NCI-H748 (cell line): ENCODE measurements at regions not wholly inside any gene's neighbourhood (a gene's known extent, or its start where the extent isn't known, plus 50 kb on each side); places are given as distances from the start of the nearest gene placed in this dataset.

Experiments used
- DNase-seq: peaks from one replicate; lab custom pipeline; 2025; ENCODE audit not compliant: unreplicated experiment; lab: John Stamatoyannopoulos, UW

DNA sequence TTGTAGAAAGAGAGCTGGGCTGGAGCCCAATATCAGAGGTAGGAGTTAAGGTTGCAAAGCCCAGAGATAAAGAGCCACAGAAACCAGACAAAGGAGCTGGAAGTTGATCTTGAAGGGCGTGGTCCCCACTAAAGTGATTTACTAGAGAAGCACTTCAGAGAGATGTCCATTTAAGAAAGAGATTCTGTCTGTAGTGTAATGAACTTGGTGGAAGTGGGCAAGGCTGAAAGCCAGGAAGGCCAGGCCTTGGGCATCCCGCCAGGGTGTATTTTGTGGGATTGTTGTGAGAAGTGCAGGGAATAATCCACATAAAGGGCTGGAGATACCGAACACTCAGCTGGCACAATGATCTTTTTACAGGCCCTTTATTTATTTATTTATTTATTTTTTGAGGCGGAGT, 1398.8 kb downstream of the TBC1D22A start:
- DNase-seq: peak; percentile 13

DNA sequence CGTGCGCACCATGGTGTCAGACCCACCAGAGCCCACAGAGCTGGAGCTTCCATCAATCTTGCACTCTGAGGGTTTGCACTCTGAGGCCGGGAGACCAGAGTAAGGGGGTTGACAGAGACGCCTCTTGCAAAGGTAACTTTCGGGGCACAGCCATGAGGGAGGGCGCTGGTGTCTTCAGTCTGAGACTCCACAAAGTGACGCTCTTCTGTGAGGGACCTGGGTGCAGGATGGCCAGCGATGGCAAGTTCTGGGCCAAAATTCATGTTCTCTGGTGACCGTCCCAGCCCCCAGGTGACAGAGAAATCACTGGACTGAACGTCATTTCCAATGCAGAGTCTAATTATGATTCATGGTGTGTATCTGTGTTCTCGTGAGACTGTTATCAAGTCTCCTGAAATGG, 1395.2 kb downstream of the TBC1D22A start:
- DNase-seq: no peak

DNA sequence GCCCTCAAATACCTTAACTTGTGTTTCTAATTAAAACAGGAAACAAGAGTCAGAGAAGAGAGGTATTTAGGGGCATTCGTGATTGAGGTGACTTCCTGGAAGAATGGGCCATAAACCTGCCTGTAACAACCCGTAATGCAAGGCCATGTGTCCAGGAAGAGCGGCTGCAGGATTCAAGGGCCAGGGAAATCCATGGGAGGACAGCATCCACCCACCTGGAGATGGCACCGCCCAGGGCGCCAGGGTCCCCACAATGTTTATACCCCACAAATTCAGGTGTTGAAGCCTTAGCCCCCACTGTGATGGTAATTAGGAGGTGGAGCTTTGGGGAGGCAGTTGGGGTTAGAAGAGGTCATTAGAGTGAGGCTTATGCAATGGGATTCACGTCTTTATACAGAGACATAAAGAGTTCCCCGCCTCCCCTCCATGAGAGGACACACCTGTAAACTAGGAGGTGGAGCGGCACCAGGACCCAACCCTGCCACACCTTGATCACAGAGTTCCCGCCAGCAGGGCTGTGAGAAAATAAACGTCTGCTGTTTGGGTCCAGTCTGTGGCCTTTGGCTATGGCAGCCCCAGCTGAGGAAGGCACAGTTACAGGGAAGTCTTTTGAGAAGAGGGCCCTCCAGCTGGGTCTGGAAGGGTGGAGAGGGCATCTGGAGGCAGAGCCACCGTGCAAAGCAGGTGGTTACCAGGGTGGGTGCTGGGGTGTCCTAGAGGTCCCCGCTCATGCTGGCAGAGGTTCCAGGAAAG, 1394.3 kb downstream of the TBC1D22A start:
- peak; percentile 49 for DNase-seq

DNA sequence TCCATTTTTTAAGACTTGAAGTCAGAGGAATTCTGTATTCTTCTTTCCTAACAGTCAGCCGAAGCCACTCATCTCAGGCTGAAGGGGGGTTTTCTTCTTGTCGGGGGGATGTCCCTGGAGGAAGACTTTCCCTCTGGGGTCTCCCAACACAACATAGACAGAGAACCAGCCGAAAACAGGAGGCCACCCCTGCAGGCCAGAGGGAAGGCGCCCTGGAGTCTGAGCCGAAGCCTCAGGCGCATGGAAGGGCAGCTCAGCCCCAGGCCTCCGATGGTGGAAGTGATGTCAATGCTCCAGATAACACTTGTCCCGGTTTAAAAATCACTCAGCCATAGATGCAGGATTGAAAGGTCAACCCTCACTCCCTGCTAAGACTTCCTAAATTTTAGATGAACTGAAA, 1393.0 kb downstream of the TBC1D22A start:
- no peak for DNase-seq

DNA sequence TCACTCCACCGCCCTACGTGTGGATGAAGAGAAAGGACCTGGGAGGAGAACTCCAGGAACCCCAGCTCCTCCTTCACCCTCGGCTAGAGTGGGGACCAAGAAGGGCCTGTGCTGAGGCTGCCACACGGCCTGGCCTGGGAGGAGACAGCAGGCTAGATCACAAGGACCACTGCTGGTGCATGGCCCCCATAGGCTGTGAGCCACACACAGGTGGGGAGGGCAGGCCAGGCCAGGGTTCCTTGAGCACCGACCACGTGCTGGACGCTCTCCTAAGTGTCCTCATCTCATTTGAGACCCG, 1392.4 kb downstream of the TBC1D22A start:
- DNase-seq: no peak

DNA sequence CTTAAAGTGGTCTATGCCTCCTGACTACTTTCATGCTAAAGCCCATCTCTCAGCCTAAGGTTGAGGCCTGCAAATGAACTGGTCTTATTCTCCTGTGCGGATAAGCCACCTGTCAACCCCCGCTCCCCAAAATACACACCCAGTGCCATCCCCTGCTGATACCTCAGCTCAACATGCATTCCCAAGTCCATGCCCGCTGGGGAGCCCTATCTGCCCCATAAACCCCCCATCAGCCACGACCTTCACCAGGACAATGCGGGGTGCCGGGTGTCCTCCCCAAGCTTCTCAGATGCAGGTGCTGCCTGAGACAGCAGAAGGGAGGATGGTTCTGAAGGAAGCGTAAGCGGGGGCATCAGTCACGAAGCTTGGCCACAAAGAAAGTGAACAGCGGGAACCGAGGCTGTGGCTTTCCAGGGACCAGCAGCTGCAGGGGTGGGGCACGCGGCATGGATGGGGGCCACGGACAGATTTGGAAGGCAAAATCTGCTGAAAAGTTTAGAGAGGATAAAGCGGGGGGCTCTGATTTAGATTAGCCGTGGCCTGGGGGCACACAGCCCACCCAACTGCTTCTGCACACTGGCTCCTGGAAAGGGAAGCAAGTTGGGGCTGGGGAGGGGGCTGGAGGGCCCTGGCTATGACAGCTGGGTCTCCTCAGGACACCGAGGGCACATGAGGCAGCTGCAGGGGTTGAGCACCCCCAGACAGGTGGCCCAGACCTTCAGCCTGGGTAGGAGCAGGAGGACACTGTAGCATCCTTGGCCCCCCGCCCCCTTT, 1391.9 kb downstream of the TBC1D22A start:
- no peak for DNase-seq

DNA sequence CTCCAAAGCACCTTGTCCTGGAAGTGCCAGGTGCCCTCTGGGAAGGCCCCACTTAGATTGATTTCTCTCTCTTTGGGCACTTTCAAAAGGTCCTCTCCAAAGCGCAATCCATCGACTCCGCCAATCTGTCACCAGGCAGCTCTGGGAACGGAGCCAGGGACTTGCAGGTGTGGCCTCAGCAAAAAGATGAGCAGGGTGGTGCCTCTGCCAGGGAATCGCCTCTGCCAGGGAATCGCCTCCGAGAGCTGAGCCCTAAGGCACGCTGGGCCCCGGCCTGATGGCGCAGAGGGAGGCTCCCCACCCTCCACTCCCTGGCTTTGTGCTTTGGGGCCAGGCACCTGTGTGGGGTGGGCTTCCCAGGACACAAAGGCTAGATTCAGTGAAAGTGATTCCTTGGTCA, 1391.3 kb downstream of the TBC1D22A start:
- peak; percentile 87 for DNase-seq

DNA sequence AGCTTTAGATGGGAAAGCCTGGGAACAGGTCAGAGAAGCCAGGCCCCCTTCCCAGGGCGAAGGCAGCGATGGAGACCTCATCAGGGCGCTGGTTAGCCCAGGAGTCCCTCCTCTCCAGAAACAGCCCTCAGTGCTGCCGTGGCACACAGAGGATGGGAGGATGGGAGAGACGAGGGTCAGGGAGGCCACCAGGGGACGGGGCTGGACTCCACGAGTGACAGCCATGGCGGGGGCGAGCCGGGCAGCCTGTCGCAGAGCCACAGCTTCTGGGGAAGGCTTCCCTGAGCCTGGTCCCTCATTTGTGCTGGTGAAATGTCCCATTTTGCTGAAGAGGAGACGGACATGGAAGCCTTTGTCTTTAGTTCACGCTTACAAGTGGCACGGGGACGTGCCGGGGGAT, 1390.5 kb downstream of the TBC1D22A start:
- no peak for DNase-seq

DNA sequence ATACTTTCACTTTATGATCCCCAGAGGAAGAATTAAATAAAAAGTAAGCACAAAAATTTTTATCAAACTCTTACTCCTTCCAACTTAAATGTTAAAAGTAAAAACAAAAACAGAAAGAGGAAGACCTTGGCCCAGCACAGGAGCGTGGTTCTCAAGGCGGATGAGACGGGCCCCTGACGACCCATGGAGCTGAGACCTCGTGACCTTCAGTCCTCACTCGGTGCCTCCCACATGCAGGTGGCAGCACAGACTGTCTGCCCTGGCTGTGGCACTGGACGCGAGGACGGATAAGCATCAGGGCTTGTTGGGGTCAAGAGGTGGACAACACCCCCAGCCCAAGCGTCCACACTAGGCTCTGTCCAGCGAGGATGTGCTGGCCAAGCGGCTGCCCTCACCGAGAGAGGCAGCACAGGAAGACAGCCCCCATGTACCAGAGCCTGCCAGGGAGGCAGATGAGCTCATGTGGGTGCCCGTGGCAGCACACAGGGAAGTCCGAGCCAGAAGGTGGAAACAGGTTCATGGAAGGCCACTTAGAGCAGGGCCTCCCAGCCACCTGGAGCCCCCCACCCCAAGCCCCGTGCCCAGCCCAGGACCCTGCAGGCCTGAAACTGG, 1389.8 kb downstream of the TBC1D22A start:
- no peak for DNase-seq

DNA sequence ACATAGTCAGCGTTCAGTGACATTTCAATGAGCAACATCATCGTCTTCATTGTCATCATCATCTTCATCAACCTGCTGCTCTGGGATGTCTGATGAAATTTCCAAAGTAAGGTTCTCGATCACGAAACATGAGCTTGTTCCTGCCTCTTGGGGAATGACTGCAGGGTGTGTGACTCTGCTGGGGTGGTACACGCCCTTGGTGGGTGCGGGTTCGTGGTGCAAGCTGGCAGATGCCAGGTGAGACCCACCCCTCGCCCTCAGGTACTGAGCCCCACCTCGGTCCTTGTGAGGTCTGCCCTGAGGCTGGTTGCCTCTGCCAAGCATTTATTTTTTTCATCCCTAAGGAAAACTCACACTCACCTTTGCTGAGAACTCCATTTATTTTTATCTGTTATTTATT, 1389.2 kb downstream of the TBC1D22A start:
- no peak for DNase-seq

DNA sequence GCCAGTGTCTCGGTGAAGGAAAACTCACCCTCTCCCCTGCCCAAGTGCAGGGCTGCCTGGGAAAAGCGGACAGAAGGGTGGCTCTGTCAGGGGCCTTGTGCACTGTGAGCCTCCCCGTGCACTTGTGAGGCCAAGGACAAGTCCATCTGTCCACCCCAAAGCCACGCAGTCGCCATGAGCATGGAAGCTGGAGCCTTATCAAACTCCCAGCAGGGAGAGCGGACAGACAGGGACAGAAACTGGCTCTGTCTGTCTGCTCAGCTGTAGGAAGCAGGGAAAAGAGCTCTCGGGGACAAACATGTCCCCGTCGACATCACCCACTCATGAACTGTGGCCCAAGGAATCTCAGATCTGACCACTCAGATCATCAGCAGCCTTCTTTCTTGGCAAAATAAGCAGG, 1385.4 kb downstream of the TBC1D22A start:
- DNase-seq: no peak

DNA sequence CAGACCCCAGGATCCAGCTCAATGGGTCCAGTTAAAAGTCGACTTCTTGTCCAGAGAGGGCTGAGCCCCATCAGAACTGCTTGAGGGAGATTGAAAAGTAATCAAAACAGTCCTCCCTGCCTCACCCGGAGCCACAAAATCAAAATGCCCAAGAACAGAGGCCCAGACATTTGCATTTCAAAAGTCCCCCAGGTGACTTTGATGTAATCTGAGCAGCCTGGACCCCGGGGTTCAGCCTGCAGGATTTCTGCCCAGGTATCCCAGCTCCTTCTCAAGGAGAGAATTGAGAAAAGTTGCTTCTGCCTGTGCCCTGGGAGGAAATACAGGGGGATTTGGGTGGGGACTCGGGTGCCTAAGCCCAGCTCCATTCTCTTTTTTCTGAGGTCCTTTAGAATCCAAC, 1385.0 kb downstream of the TBC1D22A start:
- no peak for DNase-seq

DNA sequence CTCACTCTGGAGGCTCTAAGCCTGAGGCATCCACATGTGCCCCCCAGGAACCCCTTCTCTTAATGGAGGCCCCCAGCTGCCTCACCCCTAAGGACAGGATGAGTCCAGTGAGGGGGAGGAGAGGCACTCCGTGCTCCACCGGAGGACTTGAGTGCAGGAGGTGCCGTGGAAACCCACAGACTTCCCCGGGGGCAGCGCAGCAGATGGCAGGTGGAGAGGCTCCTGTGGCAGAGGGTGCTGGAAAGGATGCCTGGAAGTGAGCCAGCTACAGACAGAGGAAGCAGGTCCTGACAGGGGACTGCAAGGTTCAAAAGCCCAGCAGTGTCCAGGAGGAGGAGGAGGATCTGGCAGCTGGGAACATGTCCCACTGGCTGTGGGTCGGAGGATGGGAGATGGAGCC, 1384.0 kb downstream of the TBC1D22A start:
- DNase-seq: peak; percentile 62

DNA sequence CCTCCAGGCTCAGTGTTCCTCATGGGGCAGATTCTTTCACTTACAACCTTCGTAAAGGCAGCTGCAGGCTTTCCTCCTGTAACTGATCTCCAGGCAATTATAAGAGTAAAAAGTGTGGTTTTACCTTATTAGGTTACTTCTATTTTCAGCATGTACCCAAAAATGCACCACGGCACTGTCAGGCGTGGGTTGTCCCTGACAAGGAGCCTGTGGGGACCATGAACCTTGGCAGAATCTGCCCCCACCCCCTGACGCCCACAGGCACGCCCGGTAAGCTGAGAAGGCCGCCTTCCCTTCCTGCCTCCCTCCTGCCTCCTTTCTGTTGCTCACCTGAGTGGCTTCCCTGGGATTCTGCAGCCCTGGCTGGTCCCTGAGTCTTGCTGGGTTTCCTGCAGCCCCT, 1383.3 kb downstream of the TBC1D22A start:
- no peak for DNase-seq

DNA sequence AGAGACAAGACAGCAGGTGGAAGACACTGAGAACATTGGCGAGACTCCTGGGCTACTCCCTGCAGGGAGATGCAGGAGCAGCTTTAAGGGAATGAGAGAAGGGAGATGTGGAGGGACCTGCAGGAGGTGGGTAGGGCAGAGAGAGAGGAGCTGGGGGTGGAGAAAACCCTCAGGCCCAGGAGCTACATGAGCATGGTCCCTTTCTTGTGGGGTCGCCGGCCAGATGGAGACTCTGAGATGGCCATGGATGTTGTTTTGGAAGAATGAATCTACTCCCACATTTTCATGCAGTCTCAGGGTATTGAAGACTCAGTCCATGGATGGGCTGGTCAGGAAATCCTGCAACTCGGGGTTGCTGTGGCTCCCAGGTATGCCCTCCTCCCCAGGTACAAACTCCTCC, 1381.9 kb downstream of the TBC1D22A start:
- DNase-seq: no peak

DNA sequence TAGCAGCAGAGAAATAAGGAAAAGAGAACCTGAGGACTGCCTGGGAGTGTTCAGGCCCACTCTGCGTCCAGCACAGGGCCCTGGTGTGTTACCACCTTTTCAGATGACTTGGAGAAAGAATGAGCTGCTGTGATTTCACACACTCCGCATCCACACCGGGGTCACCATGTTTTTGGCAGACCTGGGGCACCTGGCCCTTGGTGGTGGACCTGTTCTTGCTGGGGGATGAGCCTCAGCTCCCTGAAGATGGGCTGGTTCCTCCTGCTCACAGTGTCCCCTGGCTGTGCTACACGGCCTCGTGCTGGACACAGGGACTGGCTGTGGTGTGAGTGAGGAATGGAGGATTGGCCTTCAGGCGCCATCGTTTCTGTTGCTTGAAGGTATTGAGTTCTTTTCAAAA, 1381.4 kb downstream of the TBC1D22A start:
- DNase-seq: no peak

DNA sequence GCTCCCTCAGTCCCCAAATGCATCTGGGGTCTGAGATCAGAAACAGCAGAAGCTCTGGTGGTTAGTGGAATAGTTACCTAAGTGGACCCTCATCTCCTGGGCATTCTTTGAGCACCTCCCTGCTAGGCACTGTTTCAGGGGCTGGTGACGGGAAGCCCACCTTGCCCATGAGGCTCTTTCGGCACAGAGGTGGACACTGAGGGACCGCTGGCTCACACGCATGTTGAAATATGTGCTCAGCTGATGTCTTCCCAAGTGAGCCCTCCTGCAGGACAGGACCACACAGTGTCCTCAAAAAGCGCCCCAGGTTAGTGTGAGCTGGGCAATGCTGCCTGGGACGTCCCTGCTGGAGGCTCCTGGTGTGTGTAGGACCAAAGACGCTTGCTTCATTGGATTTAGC, 1379.9 kb downstream of the TBC1D22A start:
- DNase-seq: no peak

DNA sequence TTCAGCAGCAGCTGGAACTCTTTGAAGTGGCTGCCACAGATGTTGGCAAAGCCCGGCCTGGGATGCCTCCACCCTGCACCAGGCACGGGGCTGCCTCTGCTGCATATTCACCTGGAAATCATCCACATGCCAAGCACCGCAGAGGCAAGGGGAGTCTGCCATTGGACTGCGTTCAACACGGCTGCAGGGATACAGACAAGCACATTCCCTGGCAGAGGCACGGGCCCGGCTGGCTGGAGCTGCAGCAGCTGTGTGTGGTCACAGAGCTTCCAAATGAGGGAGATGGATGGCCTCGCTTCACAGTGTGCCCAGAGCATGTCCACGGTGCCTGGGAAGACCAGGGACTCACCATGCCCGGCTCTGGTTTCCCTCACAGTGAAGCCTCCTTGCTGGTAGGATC, 1378.9 kb downstream of the TBC1D22A start:
- no peak for DNase-seq

DNA sequence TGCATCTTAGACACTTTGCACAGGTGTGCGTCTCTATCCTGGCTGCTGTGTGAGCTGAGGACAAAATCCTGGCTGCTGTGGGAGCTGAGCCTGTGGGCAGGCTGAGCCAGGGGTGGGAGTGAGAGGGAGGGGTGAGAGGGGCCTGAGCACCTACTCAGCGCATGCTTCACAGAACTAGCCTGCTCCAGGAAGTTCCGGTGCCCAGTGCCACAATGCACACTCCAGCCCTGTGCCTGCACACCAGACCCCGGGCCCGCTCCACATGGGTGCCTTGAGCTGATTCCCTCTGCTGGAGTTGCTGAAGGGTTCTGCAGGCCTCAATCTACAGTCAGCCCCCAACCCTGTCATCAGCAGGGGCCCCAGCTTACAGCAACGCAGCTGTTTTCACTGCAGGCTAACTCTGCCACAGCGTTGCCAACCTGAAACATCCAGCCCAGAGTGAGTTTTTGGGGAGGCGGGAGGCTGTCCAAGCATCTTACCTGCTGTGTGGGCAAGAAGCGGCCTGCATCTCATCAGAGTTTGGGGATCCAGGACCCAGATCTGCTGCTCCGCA, 1377.9 kb downstream of the TBC1D22A start:
- no peak for DNase-seq

DNA sequence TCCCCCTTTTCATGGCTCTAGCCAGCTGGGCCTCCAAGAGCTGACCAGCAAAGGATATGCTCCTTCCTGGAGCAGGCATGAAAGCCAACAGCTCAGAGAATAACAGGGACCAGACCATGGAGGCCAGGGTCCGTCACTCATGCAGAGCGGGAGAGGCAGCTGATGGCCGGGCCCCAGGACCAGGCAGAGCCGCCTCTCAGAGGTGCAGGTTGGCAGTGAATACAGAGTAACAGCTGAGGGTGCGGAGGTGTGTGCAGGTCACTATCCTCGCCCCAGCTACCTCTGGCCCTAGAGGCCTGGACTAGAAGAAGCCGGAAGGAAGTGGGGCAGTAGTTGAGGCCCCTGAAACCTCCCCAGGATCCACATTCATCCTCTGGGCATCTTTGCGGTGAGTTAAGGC, 1377.3 kb downstream of the TBC1D22A start:
- DNase-seq: no peak

DNA sequence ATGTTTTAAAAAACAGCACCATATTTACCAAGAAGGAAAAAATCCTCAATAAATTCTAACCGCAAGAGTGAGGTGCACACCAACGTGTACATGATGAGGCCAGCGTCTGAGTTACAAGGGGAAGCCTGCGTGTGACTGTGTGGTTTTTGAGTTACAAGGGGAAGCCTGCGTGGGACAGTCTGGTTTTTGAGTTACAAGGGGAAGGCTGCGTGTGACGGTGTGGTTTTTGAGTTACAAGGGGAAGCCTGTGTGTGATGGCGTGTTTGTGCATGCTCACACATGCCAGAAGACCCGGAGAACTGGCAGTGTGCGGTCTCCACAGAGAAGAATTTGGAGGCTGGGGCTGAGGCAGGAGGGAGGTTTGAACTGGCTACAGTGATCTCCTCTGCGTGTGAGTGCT, 1376.4 kb downstream of the TBC1D22A start:
- DNase-seq: no peak

DNA sequence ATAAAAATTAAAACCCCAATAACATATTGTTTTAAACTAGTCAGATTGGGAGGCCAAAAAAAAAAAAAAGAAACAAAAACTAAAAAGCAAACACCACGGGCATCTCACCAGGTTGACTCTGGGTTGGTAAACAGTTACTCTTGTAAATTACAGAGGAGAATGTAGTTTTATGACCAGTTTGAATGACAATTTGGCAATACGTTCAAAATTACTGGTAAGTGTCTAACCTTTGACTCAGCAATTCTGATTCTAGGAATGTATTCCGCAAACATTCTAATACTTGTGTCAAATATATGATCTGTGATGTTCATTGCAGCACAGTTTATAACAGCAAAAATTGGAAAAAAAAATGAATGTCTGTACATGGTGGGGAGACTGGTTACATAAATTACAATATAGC, 1376.0 kb downstream of the TBC1D22A start:
- DNase-seq: peak; percentile 49
